ENCODE measurements at regions not wholly inside any gene's neighbourhood (a gene's known extent, or its start where the extent isn't known, plus 50 kb on each side); places are given as distances from the start of the nearest gene placed in this dataset.

- no peaks in the 10 kb centered on the region for H3K79me2 ChIP-seq (ENCODE audit: control insufficient read depth, insufficient read depth, low read length)
- H3K36me3 ChIP-seq (ENCODE audit: control insufficient read depth in 2 of 2, extremely low read depth in 1 of 2, insufficient read depth in 2 of 2, low read length in 2 of 2): no peaks in the 10 kb centered on the region
- BruUV-seq (replicated peaks): no TSS peak
- intact Hi-C loops (cut with micrococcal nuclease) (no loop called here), dilution Hi-C loops (cut with MboI; ENCODE audit: extremely low pct_ligation_motif_present, low sequenced_read_pairs) (no loop called here)
- DNase-seq (ENCODE audit: low read depth, low spot score) (no peak), FAIRE-seq (no peak)
- no peaks in the 10 kb centered on the region for H3K4me1 ChIP-seq (ENCODE audit: control insufficient read depth, extremely low read depth, insufficient read depth, low read length)
- no peak overlapping the region for H3K4me3 ChIP-seq (replicated peaks in 1 of 3; ENCODE audit: insufficient read depth in 1 of 3, low read depth in 1 of 3, low read length in 3 of 3)
- no peak for TF ChIP-seq MYC (IDR thresholded peaks at IDR 0.05; ENCODE audit: low read depth, low read length)
- TF ChIP-seq GATA2 (IDR thresholded peaks at IDR 0.05; ENCODE audit: insufficient read depth, insufficient read length, low read depth, low read length): no peak
- no peak for TF ChIP-seq MAX (IDR thresholded peaks at IDR 0.05; ENCODE audit: insufficient read depth, insufficient read length)
- TF ChIP-seq JUN (IDR thresholded peaks at IDR 0.05; ENCODE audit: borderline replicate concordance, insufficient read depth, insufficient read length, low read depth): no peak
- TF ChIP-seq FOS (IDR thresholded peaks at IDR 0.05; ENCODE audit: borderline replicate concordance, insufficient read depth, low read length): no peak
- no peak for TF ChIP-seq EZH2 (IDR thresholded peaks at IDR 0.05; ENCODE audit: borderline replicate concordance, low read depth, low read length, severe bottlenecking)
- H3K9ac ChIP-seq (replicated peaks; ENCODE audit: extremely low read depth, insufficient read depth, low read length): no peak overlapping the region
- ChIA-PET CTCF (interaction anchor here (1.4 kb wide), 1 partner anchor 18 kb away, joined by 6 read pairs; no protein-coding TSS in a partner anchor), POLR2A (no interaction called here)
- no peak overlapping the region for H3K27ac ChIP-seq (ENCODE audit: insufficient read depth, low read depth, low read length)
- H3K9me3 ChIP-seq (replicated peaks; ENCODE audit: control insufficient read depth, insufficient read depth, low read length): no peaks in the 10 kb centered on the region
- H4K20me1 ChIP-seq (replicated peaks; ENCODE audit: control insufficient read depth, extremely low read depth, insufficient read depth, low read length): no peaks in the 10 kb centered on the region
- no peak overlapping the region for H2AFZ ChIP-seq (ENCODE audit: low read depth, low read length)
- H3K9me1 ChIP-seq (replicated peaks; ENCODE audit: control insufficient read depth, extremely low read depth, insufficient read depth, low read length): no peaks in the 10 kb centered on the region
- no peaks in the 10 kb centered on the region for H3K27me3 ChIP-seq (ENCODE audit: control insufficient read depth in 2 of 2, insufficient read depth in 2 of 2, low read length in 2 of 2)
- no peak overlapping the region for H3K4me2 ChIP-seq (ENCODE audit: insufficient read depth, low read length)
Measured at GRCh38 chr7:82623812-82624211, 180.2 kb upstream of the CACNA2D1 start.

GRCh38 chr7:82617156-82617555 is 173.6 kb upstream of the CACNA2D1 start:
- BruUV-seq (replicated peaks): no TSS peak
- Histone ChIP-seq H3K4me1 (ENCODE audit: control insufficient read depth, extremely low read depth, insufficient read depth, low read length) (no peaks in the 10 kb centered on the region), H2AFZ (ENCODE audit: low read depth, low read length) (no peak overlapping the region), H3K9ac (replicated peaks; ENCODE audit: extremely low read depth, insufficient read depth, low read length) (no peak overlapping the region), H3K27ac (ENCODE audit: insufficient read depth, low read depth, low read length) (no peak overlapping the region), H3K36me3 (ENCODE audit: control insufficient read depth in 2 of 2, extremely low read depth in 1 of 2, insufficient read depth in 2 of 2, low read length in 2 of 2) (no peaks in the 10 kb centered on the region), H3K4me2 (ENCODE audit: insufficient read depth, low read length) (no peak overlapping the region), H3K9me1 (replicated peaks; ENCODE audit: control insufficient read depth, extremely low read depth, insufficient read depth, low read length) (no peaks in the 10 kb centered on the region), H3K9me3 (replicated peaks; ENCODE audit: control insufficient read depth, insufficient read depth, low read length) (no peaks in the 10 kb centered on the region), H4K20me1 (replicated peaks; ENCODE audit: control insufficient read depth, extremely low read depth, insufficient read depth, low read length) (no peaks in the 10 kb centered on the region), H3K27me3 (ENCODE audit: control insufficient read depth in 2 of 2, insufficient read depth in 2 of 2, low read length in 2 of 2) (no peaks in the 10 kb centered on the region), H3K4me3 (replicated peaks in 1 of 3; ENCODE audit: insufficient read depth in 1 of 3, low read depth in 1 of 3, low read length in 3 of 3) (no peak overlapping the region), H3K79me2 (ENCODE audit: control insufficient read depth, insufficient read depth, low read length) (no peaks in the 10 kb centered on the region)
- FAIRE-seq: no peak
- POLR2A ChIA-PET: no interaction called here
- CTCF ChIA-PET: interaction anchor here (1.4 to 1.6 kb wide), 2 partner anchors 12 to 136 kb away, joined by 3 to 6 read pairs; no protein-coding TSS in a partner anchor
- dilution Hi-C loops (cut with MboI; ENCODE audit: extremely low pct_ligation_motif_present, low sequenced_read_pairs): no loop called here
- no peak for TF ChIP-seq FOS (IDR thresholded peaks at IDR 0.05; ENCODE audit: borderline replicate concordance, insufficient read depth, low read length)
- no peak for TF ChIP-seq POLR2A (IDR thresholded peaks at IDR 0.05; ENCODE audit: low read depth, low read length)
- no peak for TF ChIP-seq MAX (IDR thresholded peaks at IDR 0.05; ENCODE audit: insufficient read depth, insufficient read length)
- TF ChIP-seq CTCF (IDR thresholded peaks at IDR 0.05; ENCODE audit: extremely low read depth in 1 of 2, insufficient read depth in 1 of 2, low read depth in 1 of 2, low read length in 2 of 2): no peak
- TF ChIP-seq GATA2 (IDR thresholded peaks at IDR 0.05; ENCODE audit: insufficient read depth, insufficient read length, low read depth, low read length): no peak
- TF ChIP-seq EZH2 (IDR thresholded peaks at IDR 0.05; ENCODE audit: borderline replicate concordance, low read depth, low read length, severe bottlenecking): no peak
- TF ChIP-seq JUN (IDR thresholded peaks at IDR 0.05; ENCODE audit: borderline replicate concordance, insufficient read depth, insufficient read length, low read depth): no peak
- no peak for TF ChIP-seq MYC (IDR thresholded peaks at IDR 0.05; ENCODE audit: low read depth, low read length)
- TF ChIP-seq POLR2AphosphoS5 (IDR thresholded peaks at IDR 0.05; ENCODE audit: insufficient read depth, low read depth, low read length): no peak
- intact Hi-C loops (cut with micrococcal nuclease): no loop called here
- no peak for DNase-seq (ENCODE audit: low read depth, low spot score)
